HL-60 (cell line): ENCODE measurements at regions not wholly inside any gene's neighbourhood (a gene's known extent, or its start where the extent isn't known, plus 50 kb on each side); places are given as distances from the start of the nearest gene placed in this dataset.

Experiments
- POLR2AphosphoS5 ChIP-seq: IDR thresholded peaks from 2 replicates; pipeline ENCODE4 v1.6.1; 2012; ENCODE audit warnings: low read depth
- REST ChIP-seq: IDR thresholded peaks from 2 replicates; pipeline ENCODE4 v1.6.1; 2012; ENCODE audit warnings: low read depth; ENCODE audit not compliant: insufficient replicate concordance
- SPI1 ChIP-seq: IDR thresholded peaks from 2 replicates; pipeline ENCODE4 v1.6.1; 2012; ENCODE audit warnings: low read depth, mild to moderate bottlenecking, borderline replicate concordance
- TF ChIP-seq, protein P1 (sequence below): IDR thresholded peaks from one replicate; pipeline ENCODE4 v1.5.1; 2011; ENCODE audit warnings: low read length, control low read depth, inconsistent platforms; ENCODE audit not compliant: insufficient read depth

DNA sequence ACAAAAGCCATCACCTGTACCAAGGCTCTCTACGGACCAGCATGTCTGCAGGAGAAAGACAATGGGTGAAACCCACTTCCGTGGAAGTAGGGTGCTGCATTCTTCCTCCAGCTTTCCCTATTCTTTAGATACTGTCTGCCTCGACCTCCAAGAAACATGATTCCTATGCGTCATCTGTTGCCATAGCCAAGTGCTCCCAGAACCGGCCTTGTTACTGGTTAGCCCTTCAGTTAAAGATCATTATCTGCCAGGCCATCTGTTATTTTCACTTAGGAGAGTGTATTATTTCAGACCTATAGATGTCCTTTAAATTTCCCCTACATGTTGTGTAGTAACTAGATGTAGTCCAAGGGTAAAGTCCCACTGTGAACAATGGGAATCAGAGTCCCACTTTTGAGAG is 89.0 kb upstream of the KIAA1217 start:
- TF ChIP-seq, protein P1, sequence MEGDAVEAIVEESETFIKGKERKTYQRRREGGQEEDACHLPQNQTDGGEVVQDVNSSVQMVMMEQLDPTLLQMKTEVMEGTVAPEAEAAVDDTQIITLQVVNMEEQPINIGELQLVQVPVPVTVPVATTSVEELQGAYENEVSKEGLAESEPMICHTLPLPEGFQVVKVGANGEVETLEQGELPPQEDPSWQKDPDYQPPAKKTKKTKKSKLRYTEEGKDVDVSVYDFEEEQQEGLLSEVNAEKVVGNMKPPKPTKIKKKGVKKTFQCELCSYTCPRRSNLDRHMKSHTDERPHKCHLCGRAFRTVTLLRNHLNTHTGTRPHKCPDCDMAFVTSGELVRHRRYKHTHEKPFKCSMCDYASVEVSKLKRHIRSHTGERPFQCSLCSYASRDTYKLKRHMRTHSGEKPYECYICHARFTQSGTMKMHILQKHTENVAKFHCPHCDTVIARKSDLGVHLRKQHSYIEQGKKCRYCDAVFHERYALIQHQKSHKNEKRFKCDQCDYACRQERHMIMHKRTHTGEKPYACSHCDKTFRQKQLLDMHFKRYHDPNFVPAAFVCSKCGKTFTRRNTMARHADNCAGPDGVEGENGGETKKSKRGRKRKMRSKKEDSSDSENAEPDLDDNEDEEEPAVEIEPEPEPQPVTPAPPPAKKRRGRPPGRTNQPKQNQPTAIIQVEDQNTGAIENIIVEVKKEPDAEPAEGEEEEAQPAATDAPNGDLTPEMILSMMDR = no peak
- TF ChIP-seq POLR2AphosphoS5 = no peak
- no peak for TF ChIP-seq REST
- TF ChIP-seq SPI1 = no peak
